ENCODE measurements at regions not wholly inside any gene's neighbourhood (a gene's known extent, or its start where the extent isn't known, plus 50 kb on each side); places are given as distances from the start of the nearest gene placed in this dataset.

GRCh38 chr12:127230843-127231260 is 1036.1 kb upstream of the TMEM132C start:
- intact Hi-C loops (cut with micrococcal nuclease) = loop anchor here (5.0 kb wide), 3 partner anchors 41 to 124 kb away; no protein-coding TSS in a partner anchor
- peak overlapping the region; percentile 80 for H3K27ac Mint-ChIP-seq (ENCODE audit: low read depth, unreplicated experiment)
- peak; percentile 91 for DNase-seq (ENCODE audit: unreplicated experiment)
- ChIA-PET CTCF (interaction anchor here (0.8 to 1.9 kb wide), 4 partner anchors 35 to 1041 kb away, joined by 3 to 4 read pairs (median 3); no protein-coding TSS in a partner anchor), POLR2A (interaction anchor here (0.7 to 3.2 kb wide), 5 partner anchors 10 to 105 kb away, joined by 3 to 26 read pairs (median 5); no protein-coding TSS in a partner anchor)
- TF ChIP-seq CTCF (IDR thresholded peaks at IDR 0.05; ENCODE audit: unreplicated experiment) = no peak
- H3K4me3 Mint-ChIP-seq (ENCODE audit: unreplicated experiment) = no peak overlapping the region
- no peaks in the 10 kb centered on the region for H3K9me3 Mint-ChIP-seq (ENCODE audit: unreplicated experiment)
- H3K27me3 Mint-ChIP-seq (ENCODE audit: insufficient read depth, unreplicated experiment) = no peaks in the 10 kb centered on the region
- H3K36me3 Mint-ChIP-seq (ENCODE audit: insufficient read depth, unreplicated experiment) = no peaks in the 10 kb centered on the region
- no TSS peak for BruUV-seq (replicated peaks)
- peaks cover 12% of the 10 kb centered on the region for H3K4me1 Mint-ChIP-seq (ENCODE audit: insufficient read depth, unreplicated experiment)

- no peak for DNase-seq (ENCODE audit: unreplicated experiment)
- no peak for TF ChIP-seq CTCF (IDR thresholded peaks at IDR 0.05; ENCODE audit: unreplicated experiment)
- H3K4me1 Mint-ChIP-seq (ENCODE audit: insufficient read depth, unreplicated experiment) = peaks cover 12% of the 10 kb centered on the region
- H3K36me3 Mint-ChIP-seq (ENCODE audit: insufficient read depth, unreplicated experiment) = no peaks in the 10 kb centered on the region
- H3K4me3 Mint-ChIP-seq (ENCODE audit: unreplicated experiment) = no peak overlapping the region
- no peaks in the 10 kb centered on the region for H3K27me3 Mint-ChIP-seq (ENCODE audit: insufficient read depth, unreplicated experiment)
- H3K27ac Mint-ChIP-seq (ENCODE audit: low read depth, unreplicated experiment) = peak overlapping the region; percentile 80
- ChIA-PET POLR2A (interaction anchor here (1.0 to 3.2 kb wide), 3 partner anchors 9 to 105 kb away, joined by 4 to 26 read pairs (median 5); no protein-coding TSS in a partner anchor), CTCF (interaction anchor here (0.6 to 1.9 kb wide), 2 partner anchors 24 to 34 kb away, joined by 3 read pairs; no protein-coding TSS in a partner anchor)
- intact Hi-C loops (cut with micrococcal nuclease) = loop anchor here (5.0 kb wide), 3 partner anchors 41 to 124 kb away; no protein-coding TSS in a partner anchor
- no peaks in the 10 kb centered on the region for H3K9me3 Mint-ChIP-seq (ENCODE audit: unreplicated experiment)
- TSS peak; percentile 89 for BruUV-seq (replicated peaks)
These were observed 1035.6 kb upstream of the TMEM132C start for GRCh38 chr12:127231371-127231770.

GRCh38 chr12:127233016-127233415 is 1034.0 kb upstream of the TMEM132C start:
- Mint-ChIP-seq H3K36me3 (ENCODE audit: insufficient read depth, unreplicated experiment) (no peaks in the 10 kb centered on the region), H3K4me1 (ENCODE audit: insufficient read depth, unreplicated experiment) (peaks cover 15% of the 10 kb centered on the region), H3K27ac (ENCODE audit: low read depth, unreplicated experiment) (no peak overlapping the region), H3K9me3 (ENCODE audit: unreplicated experiment) (no peaks in the 10 kb centered on the region), H3K27me3 (ENCODE audit: insufficient read depth, unreplicated experiment) (no peaks in the 10 kb centered on the region), H3K4me3 (ENCODE audit: unreplicated experiment) (no peak overlapping the region)
- ChIA-PET POLR2A (no interaction called here), CTCF (no interaction called here)
- intact Hi-C loops (cut with micrococcal nuclease) = loop anchor here (5.0 kb wide), 3 partner anchors 39 to 126 kb away; no protein-coding TSS in a partner anchor
- no peak for TF ChIP-seq CTCF (IDR thresholded peaks at IDR 0.05; ENCODE audit: unreplicated experiment)
- BruUV-seq (replicated peaks) = no TSS peak
- DNase-seq (ENCODE audit: unreplicated experiment) = no peak

GRCh38 chr12:127235761-127236160 is 1031.2 kb upstream of the TMEM132C start:
- ChIA-PET CTCF (interaction anchor here (1.0 kb wide), 1 partner anchor 18 kb away, joined by 6 read pairs; no protein-coding TSS in a partner anchor), POLR2A (no interaction called here)
- Mint-ChIP-seq H3K27ac (ENCODE audit: low read depth, unreplicated experiment) (no peak overlapping the region), H3K9me3 (ENCODE audit: unreplicated experiment) (no peaks in the 10 kb centered on the region), H3K36me3 (ENCODE audit: insufficient read depth, unreplicated experiment) (peaks cover 5% of the 10 kb centered on the region), H3K27me3 (ENCODE audit: insufficient read depth, unreplicated experiment) (no peaks in the 10 kb centered on the region), H3K4me1 (ENCODE audit: insufficient read depth, unreplicated experiment) (peaks cover 36% of the 10 kb centered on the region), H3K4me3 (ENCODE audit: unreplicated experiment) (no peak overlapping the region)
- no peak for DNase-seq (ENCODE audit: unreplicated experiment)
- no TSS peak for BruUV-seq (replicated peaks)
- no peak for TF ChIP-seq CTCF (IDR thresholded peaks at IDR 0.05; ENCODE audit: unreplicated experiment)
- intact Hi-C loops (cut with micrococcal nuclease) = no loop called here
